ENCODE measurements at regions not wholly inside any gene's neighbourhood (a gene's known extent, or its start where the extent isn't known, plus 50 kb on each side); places are given as distances from the start of the nearest gene placed in this dataset.

DNA sequence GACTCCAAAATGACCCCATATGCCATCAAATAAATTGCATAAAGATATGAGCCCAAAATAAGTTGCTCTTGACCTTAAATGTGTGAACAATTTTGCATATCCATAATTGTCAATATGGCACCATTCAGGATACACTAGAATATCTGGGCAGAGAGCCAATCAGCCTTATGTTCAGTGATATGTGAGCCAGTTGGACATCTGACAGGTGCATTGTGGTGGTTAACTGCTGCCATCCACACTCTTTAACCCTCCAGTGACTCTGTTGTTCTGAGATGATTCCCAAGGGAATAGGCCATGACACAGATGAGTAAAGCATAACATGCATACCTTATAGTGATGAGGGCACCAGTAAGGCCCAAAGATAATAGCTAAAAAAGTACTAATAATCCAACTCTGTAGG, 500.1 kb downstream of the PCDH18 start:
- Histone ChIP-seq H3K4me1 (ENCODE audit: control insufficient read depth, insufficient read depth, low read depth, low read length) (no peaks in the 10 kb centered on the region), H3K4me2 (ENCODE audit: low read length, poor library complexity, severe bottlenecking) (no peak overlapping the region), H4K91ac (ENCODE audit: low read length) (no peak overlapping the region), H2AFZ (ENCODE audit: low read depth, low read length) (no peak overlapping the region), H3K23ac (ENCODE audit: low read length in 2 of 2) (no peak overlapping the region), H3K4me3 (ENCODE audit: insufficient read depth in 1 of 2, low read depth in 1 of 2, low read length in 2 of 2) (no peak overlapping the region), H3K27me3 (ENCODE audit: control insufficient read depth in 1 of 2, insufficient read depth in 1 of 2, low read length in 2 of 2) (no peaks in the 10 kb centered on the region), H2BK15ac (ENCODE audit: low read depth, poor library complexity, severe bottlenecking) (no peak overlapping the region), H3K4ac (ENCODE audit: low read depth in 1 of 2, low read length in 2 of 2) (no peak overlapping the region), H4K8ac (ENCODE audit: low read length) (no peak overlapping the region), H3K27ac (ENCODE audit: low read length, poor library complexity, severe bottlenecking) (no peak overlapping the region), H3K9me3 (ENCODE audit: control insufficient read depth, low read length) (no peaks in the 10 kb centered on the region), H3K18ac (ENCODE audit: low read depth in 1 of 2, low read length in 2 of 2) (no peak overlapping the region), H3K79me1 (replicated peaks; ENCODE audit: low read length, poor library complexity, severe bottlenecking) (no peaks in the 10 kb centered on the region), H2BK5ac (ENCODE audit: low read depth, low read length, poor library complexity, severe bottlenecking) (no peak overlapping the region), H3K36me3 (ENCODE audit: control insufficient read depth in 1 of 2, insufficient read depth in 2 of 2, low read depth in 1 of 2, low read length in 2 of 2) (no peaks in the 10 kb centered on the region), H2BK120ac (ENCODE audit: low read depth, low read length) (no peak overlapping the region), H2BK12ac (ENCODE audit: low read length in 2 of 2) (no peak overlapping the region), H2AK5ac (ENCODE audit: low read length, severe bottlenecking) (no peak overlapping the region), H3K14ac (ENCODE audit: low read length in 2 of 2) (no peak overlapping the region), H3K9ac (ENCODE audit: low read length) (no peak overlapping the region)
- DNase-seq, result no peak

DNA sequence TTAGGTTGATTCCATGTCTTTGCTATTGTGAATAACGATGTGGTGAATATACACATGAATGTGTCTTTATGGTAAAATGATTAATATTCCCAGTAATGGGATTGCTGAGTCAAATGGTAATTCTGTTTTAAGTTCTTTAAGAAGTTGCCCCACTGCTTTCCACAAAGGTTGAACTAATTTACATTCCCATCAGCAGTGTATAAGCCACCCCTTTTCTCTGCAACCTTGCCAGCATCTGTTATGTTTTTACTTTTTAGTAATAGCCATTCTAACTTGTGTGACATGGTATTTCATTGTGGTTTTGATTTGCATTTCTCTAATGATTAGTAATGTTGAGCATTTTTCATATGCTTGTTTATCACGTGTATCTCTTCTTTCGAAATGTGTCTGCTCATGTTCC, 503.3 kb downstream of the PCDH18 start:
- H2BK15ac ChIP-seq (ENCODE audit: low read depth, poor library complexity, severe bottlenecking), result no peak overlapping the region
- no peak overlapping the region for H4K91ac ChIP-seq (ENCODE audit: low read length)
- H3K4me3 ChIP-seq (ENCODE audit: insufficient read depth in 1 of 2, low read depth in 1 of 2, low read length in 2 of 2), result no peak overlapping the region
- H2AFZ ChIP-seq (ENCODE audit: low read depth, low read length), result no peak overlapping the region
- H2AK5ac ChIP-seq (ENCODE audit: low read length, severe bottlenecking), result no peak overlapping the region
- H3K23ac ChIP-seq (ENCODE audit: low read length in 2 of 2), result no peak overlapping the region
- no peak overlapping the region for H3K14ac ChIP-seq (ENCODE audit: low read length in 2 of 2)
- no peak overlapping the region for H4K8ac ChIP-seq (ENCODE audit: low read length)
- 100% methylated on average over 3 of the region's 3 CpGs for WGBS
- no peaks in the 10 kb centered on the region for H3K79me1 ChIP-seq (replicated peaks; ENCODE audit: low read length, poor library complexity, severe bottlenecking)
- H3K9ac ChIP-seq (ENCODE audit: low read length), result no peak overlapping the region
- H3K27me3 ChIP-seq (ENCODE audit: control insufficient read depth in 1 of 2, insufficient read depth in 1 of 2, low read length in 2 of 2), result no peaks in the 10 kb centered on the region
- no peak overlapping the region for H3K4me2 ChIP-seq (ENCODE audit: low read length, poor library complexity, severe bottlenecking)
- H3K4ac ChIP-seq (ENCODE audit: low read depth in 1 of 2, low read length in 2 of 2), result no peak overlapping the region
- H3K4me1 ChIP-seq (ENCODE audit: control insufficient read depth, insufficient read depth, low read depth, low read length), result no peaks in the 10 kb centered on the region
- DNase-seq, result no peak
- no peak overlapping the region for H3K27ac ChIP-seq (ENCODE audit: low read length, poor library complexity, severe bottlenecking)
- H3K9me3 ChIP-seq (ENCODE audit: control insufficient read depth, low read length), result no peaks in the 10 kb centered on the region
- H2BK12ac ChIP-seq (ENCODE audit: low read length in 2 of 2), result no peak overlapping the region
- H2BK120ac ChIP-seq (ENCODE audit: low read depth, low read length), result no peak overlapping the region
- H2BK5ac ChIP-seq (ENCODE audit: low read depth, low read length, poor library complexity, severe bottlenecking), result no peak overlapping the region
- no peaks in the 10 kb centered on the region for H3K36me3 ChIP-seq (ENCODE audit: control insufficient read depth in 1 of 2, insufficient read depth in 2 of 2, low read depth in 1 of 2, low read length in 2 of 2)
- H3K18ac ChIP-seq (ENCODE audit: low read depth in 1 of 2, low read length in 2 of 2), result no peak overlapping the region

DNA sequence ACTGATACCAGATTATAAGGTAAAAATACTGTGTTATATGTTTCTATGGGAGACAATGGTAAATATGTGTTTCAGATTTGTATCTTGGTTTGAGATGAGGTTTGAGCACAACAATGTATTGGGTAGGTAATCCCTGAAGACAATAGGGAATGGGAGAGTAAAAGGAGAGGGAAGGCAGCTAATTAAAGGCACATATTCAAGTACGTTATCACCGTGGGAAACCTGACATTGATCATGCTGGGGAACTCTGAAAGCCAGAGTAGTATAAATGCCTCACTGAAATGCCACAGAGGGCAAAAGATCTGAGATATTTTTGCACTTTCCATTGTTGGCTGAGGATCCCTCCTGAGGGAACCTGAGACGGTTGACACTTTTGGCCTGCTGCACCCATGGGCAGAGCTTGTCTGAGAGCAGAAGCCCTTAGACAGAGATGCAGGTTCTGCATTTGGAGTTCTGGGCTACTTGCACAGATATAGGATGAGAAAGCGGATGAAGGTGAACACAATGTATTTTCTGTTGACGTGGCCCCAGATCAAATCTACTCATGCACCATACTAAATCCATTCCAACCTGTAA, 506.7 kb downstream of the PCDH18 start:
- H3K4me2 ChIP-seq (ENCODE audit: low read length, poor library complexity, severe bottlenecking), result no peak overlapping the region
- no peak for DNase-seq
- no peak overlapping the region for H3K18ac ChIP-seq (ENCODE audit: low read depth in 1 of 2, low read length in 2 of 2)
- H3K4me1 ChIP-seq (ENCODE audit: control insufficient read depth, insufficient read depth, low read depth, low read length), result no peaks in the 10 kb centered on the region
- H2BK120ac ChIP-seq (ENCODE audit: low read depth, low read length), result no peak overlapping the region
- H2AK5ac ChIP-seq (ENCODE audit: low read length, severe bottlenecking), result no peak overlapping the region
- no peaks in the 10 kb centered on the region for H3K27me3 ChIP-seq (ENCODE audit: control insufficient read depth in 1 of 2, insufficient read depth in 1 of 2, low read length in 2 of 2)
- H2BK15ac ChIP-seq (ENCODE audit: low read depth, poor library complexity, severe bottlenecking), result no peak overlapping the region
- no peak overlapping the region for H3K23ac ChIP-seq (ENCODE audit: low read length in 2 of 2)
- H3K9me3 ChIP-seq (ENCODE audit: control insufficient read depth, low read length), result no peaks in the 10 kb centered on the region
- H3K79me1 ChIP-seq (replicated peaks; ENCODE audit: low read length, poor library complexity, severe bottlenecking), result no peaks in the 10 kb centered on the region
- no peak overlapping the region for H3K14ac ChIP-seq (ENCODE audit: low read length in 2 of 2)
- H4K91ac ChIP-seq (ENCODE audit: low read length), result no peak overlapping the region
- no peak overlapping the region for H2AFZ ChIP-seq (ENCODE audit: low read depth, low read length)
- no peak overlapping the region for H3K4me3 ChIP-seq (ENCODE audit: insufficient read depth in 1 of 2, low read depth in 1 of 2, low read length in 2 of 2)
- H3K36me3 ChIP-seq (ENCODE audit: control insufficient read depth in 1 of 2, insufficient read depth in 2 of 2, low read depth in 1 of 2, low read length in 2 of 2), result no peaks in the 10 kb centered on the region
- no peak overlapping the region for H4K8ac ChIP-seq (ENCODE audit: low read length)
- no peak overlapping the region for H3K9ac ChIP-seq (ENCODE audit: low read length)
- no peak overlapping the region for H2BK5ac ChIP-seq (ENCODE audit: low read depth, low read length, poor library complexity, severe bottlenecking)
- no peak overlapping the region for H2BK12ac ChIP-seq (ENCODE audit: low read length in 2 of 2)
- 67% methylated on average over 3 of the region's 5 CpGs for WGBS
- H3K4ac ChIP-seq (ENCODE audit: low read depth in 1 of 2, low read length in 2 of 2), result no peak overlapping the region
- no peak overlapping the region for H3K27ac ChIP-seq (ENCODE audit: low read length, poor library complexity, severe bottlenecking)

DNA sequence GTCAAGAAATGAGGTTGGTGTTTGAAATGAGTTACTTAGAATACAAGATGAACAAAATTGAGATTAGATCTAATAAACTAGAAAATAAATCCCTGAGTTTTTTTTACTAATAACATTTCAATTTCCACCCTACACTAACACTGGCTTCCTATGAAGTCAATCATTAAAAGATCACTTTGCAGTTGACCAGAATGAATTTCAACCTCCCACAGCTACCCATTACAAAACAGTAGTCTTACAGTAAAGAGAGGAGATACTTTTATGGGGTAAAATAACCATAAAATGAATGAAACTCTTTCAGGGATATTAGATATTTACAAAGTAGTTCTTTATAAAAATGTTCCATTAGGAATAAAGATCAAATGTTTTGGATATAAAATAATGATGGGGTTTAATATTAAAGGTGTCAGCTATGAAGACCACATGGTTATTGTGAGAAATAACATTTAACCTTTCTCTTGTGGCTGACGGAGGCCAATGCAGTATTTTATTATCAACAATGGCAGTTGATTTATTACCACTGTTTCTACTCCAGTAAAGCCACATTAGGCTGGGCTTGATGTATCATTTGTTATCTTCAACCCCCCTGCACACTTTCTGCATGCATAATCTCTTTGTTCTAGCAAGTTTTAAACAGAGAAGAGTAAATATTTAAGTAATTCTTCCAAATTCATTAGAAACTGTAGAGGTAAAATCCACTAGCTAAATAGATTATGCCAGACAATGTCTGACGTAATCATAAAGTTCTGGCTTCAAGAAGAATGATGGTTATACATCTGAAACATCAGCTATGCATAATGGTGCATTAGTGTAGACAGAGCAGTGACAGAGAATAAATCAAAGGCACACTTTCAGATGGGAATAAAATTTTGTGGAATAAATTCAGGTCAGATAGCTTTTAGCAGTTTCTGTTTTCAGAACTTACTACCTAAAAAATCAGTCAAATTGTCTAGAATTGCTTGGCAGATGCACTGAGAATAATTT, 516.6 kb downstream of the PCDH18 start:
- H3K27me3 ChIP-seq (ENCODE audit: control insufficient read depth in 1 of 2, insufficient read depth in 1 of 2, low read length in 2 of 2), result no peaks in the 10 kb centered on the region
- no peak overlapping the region for H3K18ac ChIP-seq (ENCODE audit: low read depth in 1 of 2, low read length in 2 of 2)
- H2BK12ac ChIP-seq (ENCODE audit: low read length in 2 of 2), result no peak overlapping the region
- no peak overlapping the region for H3K27ac ChIP-seq (ENCODE audit: low read length, poor library complexity, severe bottlenecking)
- no peak overlapping the region for H3K9ac ChIP-seq (ENCODE audit: low read length)
- no peak overlapping the region for H3K4me2 ChIP-seq (ENCODE audit: low read length, poor library complexity, severe bottlenecking)
- no peak for DNase-seq
- H2AK5ac ChIP-seq (ENCODE audit: low read length, severe bottlenecking), result no peak overlapping the region
- H3K4me1 ChIP-seq (ENCODE audit: control insufficient read depth, insufficient read depth, low read depth, low read length), result no peaks in the 10 kb centered on the region
- H3K4ac ChIP-seq (ENCODE audit: low read depth in 1 of 2, low read length in 2 of 2), result no peak overlapping the region
- no peak overlapping the region for H3K14ac ChIP-seq (ENCODE audit: low read length in 2 of 2)
- H4K91ac ChIP-seq (ENCODE audit: low read length), result no peak overlapping the region
- H2BK120ac ChIP-seq (ENCODE audit: low read depth, low read length), result no peak overlapping the region
- no peak overlapping the region for H3K23ac ChIP-seq (ENCODE audit: low read length in 2 of 2)
- no peaks in the 10 kb centered on the region for H3K79me1 ChIP-seq (replicated peaks; ENCODE audit: low read length, poor library complexity, severe bottlenecking)
- no peak overlapping the region for H2BK5ac ChIP-seq (ENCODE audit: low read depth, low read length, poor library complexity, severe bottlenecking)
- no peak overlapping the region for H2BK15ac ChIP-seq (ENCODE audit: low read depth, poor library complexity, severe bottlenecking)
- no peaks in the 10 kb centered on the region for H3K9me3 ChIP-seq (ENCODE audit: control insufficient read depth, low read length)
- H3K36me3 ChIP-seq (ENCODE audit: control insufficient read depth in 1 of 2, insufficient read depth in 2 of 2, low read depth in 1 of 2, low read length in 2 of 2), result no peaks in the 10 kb centered on the region
- H4K8ac ChIP-seq (ENCODE audit: low read length), result no peak overlapping the region
- H2AFZ ChIP-seq (ENCODE audit: low read depth, low read length), result no peak overlapping the region
- H3K4me3 ChIP-seq (ENCODE audit: insufficient read depth in 1 of 2, low read depth in 1 of 2, low read length in 2 of 2), result no peak overlapping the region
- 67% methylated on average over 2 of the region's 2 CpGs for WGBS
